SK-N-SH (cell line): ENCODE measurements at regions not wholly inside any gene's neighbourhood (a gene's known extent, or its start where the extent isn't known, plus 50 kb on each side); places are given as distances from the start of the nearest gene placed in this dataset.

Experiments
- CTCF ChIP-seq: fragments of 200-600 bp; sonication (generic); IDR thresholded peaks from 2 replicates; pipeline ENCODE4 v1.6.1; 2017; ENCODE audit warnings: antibody characterized with exemption, mild to moderate bottlenecking, moderate library complexity
- EP300 ChIP-seq, 2 experiments: IDR thresholded peaks; 2 replicates each; pipeline versions ENCODE4 v1.4.0 to v1.6.1; 2012; ENCODE audit warnings: borderline replicate concordance in 1 of 2, low read depth in 1 of 2, low read length in 1 of 2
- JUND ChIP-seq: IDR thresholded peaks from 2 replicates; pipeline ENCODE4 v1.4.0; 2012
- MXI1 ChIP-seq: IDR thresholded peaks from 2 replicates; pipeline ENCODE4 v1.6.1; 2012; ENCODE audit warnings: mild to moderate bottlenecking, low read depth, low read length, improper control_type of control experiment
- POLR2AphosphoS5 ChIP-seq: IDR thresholded peaks from 2 replicates; pipeline ENCODE4 v1.6.1; 2012; ENCODE audit warnings: low read depth, low read length
- RFX5 ChIP-seq: IDR thresholded peaks from 2 replicates; pipeline ENCODE4 v1.6.1; 2012; ENCODE audit warnings: mild to moderate bottlenecking, improper control_type of control experiment, low read length
- TF ChIP-seq, protein P1 (sequence below): IDR thresholded peaks from 2 replicates; pipeline ENCODE4 v1.4.0; 2012; ENCODE audit warnings: low read depth
- TF ChIP-seq, protein P2 (sequence below): IDR thresholded peaks from 2 replicates; pipeline ENCODE4 v1.4.0; 2012; ENCODE audit warnings: low read depth, borderline replicate concordance

- TF ChIP-seq EP300 (IDR thresholded peaks at IDR 0.05; ENCODE audit: borderline replicate concordance in 1 of 2, low read depth in 1 of 2, low read length in 1 of 2) (no peak), CTCF (no peak), RFX5 (no peak), MXI1 (no peak), POLR2AphosphoS5 (no peak), JUND (no peak)
- TF ChIP-seq, protein P1, sequence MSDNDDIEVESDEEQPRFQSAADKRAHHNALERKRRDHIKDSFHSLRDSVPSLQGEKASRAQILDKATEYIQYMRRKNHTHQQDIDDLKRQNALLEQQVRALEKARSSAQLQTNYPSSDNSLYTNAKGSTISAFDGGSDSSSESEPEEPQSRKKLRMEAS, result no peak
- TF ChIP-seq, protein P2, sequence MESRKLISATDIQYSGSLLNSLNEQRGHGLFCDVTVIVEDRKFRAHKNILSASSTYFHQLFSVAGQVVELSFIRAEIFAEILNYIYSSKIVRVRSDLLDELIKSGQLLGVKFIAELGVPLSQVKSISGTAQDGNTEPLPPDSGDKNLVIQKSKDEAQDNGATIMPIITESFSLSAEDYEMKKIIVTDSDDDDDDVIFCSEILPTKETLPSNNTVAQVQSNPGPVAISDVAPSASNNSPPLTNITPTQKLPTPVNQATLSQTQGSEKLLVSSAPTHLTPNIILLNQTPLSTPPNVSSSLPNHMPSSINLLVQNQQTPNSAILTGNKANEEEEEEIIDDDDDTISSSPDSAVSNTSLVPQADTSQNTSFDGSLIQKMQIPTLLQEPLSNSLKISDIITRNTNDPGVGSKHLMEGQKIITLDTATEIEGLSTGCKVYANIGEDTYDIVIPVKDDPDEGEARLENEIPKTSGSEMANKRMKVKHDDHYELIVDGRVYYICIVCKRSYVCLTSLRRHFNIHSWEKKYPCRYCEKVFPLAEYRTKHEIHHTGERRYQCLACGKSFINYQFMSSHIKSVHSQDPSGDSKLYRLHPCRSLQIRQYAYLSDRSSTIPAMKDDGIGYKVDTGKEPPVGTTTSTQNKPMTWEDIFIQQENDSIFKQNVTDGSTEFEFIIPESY, result no peak
Observed at GRCh38 chr12:90338365-90338764, 616.6 kb downstream of the CCER1 start.
